GM23248 (cell line): ENCODE measurements at regions not wholly inside any gene's neighbourhood (a gene's known extent, or its start where the extent isn't known, plus 50 kb on each side); places are given as distances from the start of the nearest gene placed in this dataset.

Experiments
- DNase-seq: peaks from one replicate; pipeline ENCODE4 v3.0.0-alpha.2; 2015
- H2AFZ ChIP-seq: fragments of 200-600 bp; sonication (generic); 2 replicates; pipeline ENCODE4 v1.6.1; 2016; ENCODE audit warnings: antibody characterized with exemption
- H3F3A ChIP-seq: fragments of 200-600 bp; sonication (generic); 2 replicates; pipeline ENCODE4 v1.6.1; 2016; ENCODE audit warnings: mild to moderate bottlenecking, antibody characterized with exemption, mixed run types; ENCODE audit not compliant: insufficient read depth
- H3K27ac ChIP-seq: fragments of 200-600 bp; sonication (generic); 2 replicates; pipeline ENCODE4 v1.5.1; 2016; ENCODE audit warnings: mild to moderate bottlenecking
- H3K27me3 ChIP-seq: fragments of 200-600 bp; sonication (generic); replicated peaks from 2 replicates; pipeline ENCODE4 v1.6.1; 2016; ENCODE audit warnings: mild to moderate bottlenecking; ENCODE audit not compliant: insufficient read depth
- H3K36me3 ChIP-seq: fragments of 200-600 bp; sonication (generic); 2 replicates; pipeline ENCODE4 v1.6.1; 2016; ENCODE audit warnings: low read depth, mild to moderate bottlenecking
- H3K4me1 ChIP-seq: fragments of 200-600 bp; sonication (generic); 2 replicates; pipeline ENCODE4 v1.6.1; 2016; ENCODE audit warnings: mild to moderate bottlenecking; ENCODE audit not compliant: insufficient read depth
- H3K4me2 ChIP-seq: fragments of 200-600 bp; sonication (generic); one replicate; pipeline ENCODE4 v1.6.1; 2016; ENCODE audit warnings: mild to moderate bottlenecking; ENCODE audit not compliant: unreplicated experiment
- H3K4me3 ChIP-seq: fragments of 200-600 bp; sonication (generic); 2 replicates; pipeline ENCODE4 v1.5.1; 2016; ENCODE audit warnings: mild to moderate bottlenecking
- H3K79me2 ChIP-seq: fragments of 200-600 bp; sonication (generic); 2 replicates; pipeline ENCODE4 v1.6.1; 2016; ENCODE audit warnings: mild to moderate bottlenecking; ENCODE audit not compliant: insufficient read depth
- H3K9ac ChIP-seq: fragments of 200-600 bp; sonication (generic); 2 replicates; pipeline ENCODE4 v1.6.1; 2016; ENCODE audit warnings: mild to moderate bottlenecking
- H3K9me2 ChIP-seq: fragments of 200-600 bp; sonication (generic); 2 replicates; pipeline ENCODE4 v1.6.1; 2016; ENCODE audit warnings: mixed run types, mild to moderate bottlenecking, moderate library complexity; ENCODE audit not compliant: insufficient read depth
- H3K9me3 ChIP-seq: fragments of 200-600 bp; sonication (generic); one replicate; pipeline ENCODE4 v1.6.1; 2017; ENCODE audit warnings: low read depth
- H4K20me1 ChIP-seq: fragments of 200-600 bp; sonication (generic); 2 replicates; pipeline ENCODE4 v1.6.0; 2016; ENCODE audit not compliant: insufficient read depth
- EZH2 ChIP-seq: fragments of 200-600 bp; sonication (generic); IDR thresholded peaks from 2 replicates; pipeline ENCODE4 v1.6.1; 2018; ENCODE audit warnings: antibody characterized with exemption, mild to moderate bottlenecking; ENCODE audit not compliant: insufficient read depth, poor library complexity, severe bottlenecking
- EZH2phosphoT487 ChIP-seq: fragments of 200-600 bp; sonication (generic); IDR thresholded peaks from 2 replicates; pipeline ENCODE4 v1.6.1; 2018; ENCODE audit warnings: antibody characterized with exemption, moderate library complexity, mild to moderate bottlenecking, low read depth; ENCODE audit not compliant: insufficient read depth
- WGBS, 2 experiments: methylation state at CpG; one replicate each; pipeline ENCODE4 v1.1.6; 2015 to 2017; ENCODE audit warnings: low lambda C conversion rate in 2 of 2, low coverage in 1 of 2; ENCODE audit errors: missing lambda C conversion rate in 2 of 2; 5-methylcytosine and 5-hydroxymethylcytosine counted together
- in situ Hi-C: fragments of 300-500 bp; cut with MboI; formaldehyde crosslinking; loops from 2 replicates; pipeline ENCODE4 v1.15.0; 2020

DNA sequence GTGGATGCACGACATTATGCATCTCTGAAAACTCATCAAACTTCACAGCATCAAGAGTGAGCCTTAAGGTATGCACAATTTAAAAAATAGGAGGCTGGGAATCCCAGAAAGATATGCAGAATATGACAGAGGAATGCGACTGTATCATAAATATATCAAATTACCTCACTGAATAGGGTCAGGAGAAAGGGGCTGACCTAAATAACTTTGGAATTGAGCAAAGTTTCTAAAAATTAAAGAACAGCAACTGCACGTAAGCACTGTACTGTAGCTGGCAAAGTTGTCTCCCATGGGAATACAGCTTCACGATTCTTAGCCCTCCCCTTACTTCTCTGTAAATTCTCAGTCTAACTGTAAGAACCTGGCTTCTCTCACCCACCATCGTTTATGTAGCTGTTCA, 397.4 kb upstream of the ZFP42 start:
- TF ChIP-seq EZH2phosphoT487 = no peak
- TF ChIP-seq EZH2 = no peak
- no peaks in the 10 kb centered on the region for H4K20me1 ChIP-seq
- DNase-seq = no peak
- no peak overlapping the region for H3K4me3 ChIP-seq
- no peak overlapping the region for H3K27ac ChIP-seq
- 76 to 77% methylated on average over 5 of the region's 5 CpGs for WGBS, 2 experiments
- no peaks in the 10 kb centered on the region for H3K9me3 ChIP-seq
- in situ Hi-C loops = loop anchor here (25.0 kb wide), 1 partner anchor 886 kb away; the partner anchor contains the start of gene FAT1
- peaks cover 19% of the 10 kb centered on the region; the same call in 1 of the 2 replicates for H3F3A ChIP-seq
- no peaks in the 10 kb centered on the region for H3K9me2 ChIP-seq
- no peaks in the 10 kb centered on the region for H3K27me3 ChIP-seq
- no peaks in the 10 kb centered on the region for H3K36me3 ChIP-seq
- H3K4me1 ChIP-seq = peaks cover 16% of the 10 kb centered on the region
- no peak overlapping the region for H3K9ac ChIP-seq
- H3K79me2 ChIP-seq = no peaks in the 10 kb centered on the region
- H3K4me2 ChIP-seq = no peak overlapping the region
- no peak overlapping the region for H2AFZ ChIP-seq

DNA sequence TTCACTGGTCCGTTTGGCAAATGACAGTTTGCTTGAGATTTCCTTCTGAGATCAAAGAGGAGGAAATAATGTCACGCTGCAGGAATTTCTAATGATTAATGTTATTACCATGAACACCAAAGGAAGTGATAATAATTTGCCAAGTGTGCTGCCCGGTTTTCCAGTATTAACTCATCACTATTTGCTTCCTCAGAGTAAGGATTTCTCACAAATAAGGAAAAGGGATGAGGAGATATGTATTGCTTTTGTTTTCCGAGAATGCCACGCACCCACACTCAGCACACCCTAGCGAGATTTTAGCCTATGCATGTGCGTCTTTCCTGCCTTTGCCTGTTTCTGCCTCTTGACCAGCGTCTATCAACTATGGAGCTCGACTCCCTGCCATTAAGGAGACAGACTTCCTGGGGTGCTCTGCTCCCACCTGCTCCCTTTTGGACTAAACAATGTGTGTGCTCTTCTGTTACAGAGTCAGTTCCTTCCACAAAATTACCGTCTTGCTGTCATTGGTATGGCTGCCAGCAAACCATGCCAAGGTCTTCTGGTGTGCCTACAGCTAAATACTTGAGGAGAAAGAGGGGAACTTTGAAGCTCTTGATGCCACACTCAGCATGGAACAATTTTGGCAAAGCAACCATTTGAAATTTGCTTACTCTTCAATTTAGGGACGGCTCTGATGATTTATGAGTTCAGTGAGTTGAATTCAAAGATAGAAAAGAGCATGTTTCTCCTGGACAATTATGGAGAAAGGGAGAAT, 393.1 kb upstream of the ZFP42 start:
- H4K20me1 ChIP-seq = no peaks in the 10 kb centered on the region
- H3K4me2 ChIP-seq = peak overlapping the region; percentile 81
- peaks cover 33% of the 10 kb centered on the region for H3K4me1 ChIP-seq
- H3K9me3 ChIP-seq = no peaks in the 10 kb centered on the region
- peak overlapping the region; percentile 50 for H3K9ac ChIP-seq
- TF ChIP-seq EZH2 (no peak), EZH2phosphoT487 (no peak)
- in situ Hi-C loops = no loop called here
- peaks cover 28% of the 10 kb centered on the region; the same call in 1 of the 2 replicates for H3F3A ChIP-seq
- H3K4me3 ChIP-seq = peak overlapping the region; percentile 59
- H3K79me2 ChIP-seq = no peaks in the 10 kb centered on the region
- H3K9me2 ChIP-seq = no peaks in the 10 kb centered on the region
- no peaks in the 10 kb centered on the region for H3K36me3 ChIP-seq
- 9 to 12% methylated on average over 11 of the region's 11 CpGs for whole genome bisulfite sequencing, 2 experiments
- peak overlapping the region; percentile 78 for H2AFZ ChIP-seq
- DNase-seq = peak; percentile 59
- no peaks in the 10 kb centered on the region for H3K27me3 ChIP-seq
- peak overlapping the region; percentile 65 for H3K27ac ChIP-seq

DNA sequence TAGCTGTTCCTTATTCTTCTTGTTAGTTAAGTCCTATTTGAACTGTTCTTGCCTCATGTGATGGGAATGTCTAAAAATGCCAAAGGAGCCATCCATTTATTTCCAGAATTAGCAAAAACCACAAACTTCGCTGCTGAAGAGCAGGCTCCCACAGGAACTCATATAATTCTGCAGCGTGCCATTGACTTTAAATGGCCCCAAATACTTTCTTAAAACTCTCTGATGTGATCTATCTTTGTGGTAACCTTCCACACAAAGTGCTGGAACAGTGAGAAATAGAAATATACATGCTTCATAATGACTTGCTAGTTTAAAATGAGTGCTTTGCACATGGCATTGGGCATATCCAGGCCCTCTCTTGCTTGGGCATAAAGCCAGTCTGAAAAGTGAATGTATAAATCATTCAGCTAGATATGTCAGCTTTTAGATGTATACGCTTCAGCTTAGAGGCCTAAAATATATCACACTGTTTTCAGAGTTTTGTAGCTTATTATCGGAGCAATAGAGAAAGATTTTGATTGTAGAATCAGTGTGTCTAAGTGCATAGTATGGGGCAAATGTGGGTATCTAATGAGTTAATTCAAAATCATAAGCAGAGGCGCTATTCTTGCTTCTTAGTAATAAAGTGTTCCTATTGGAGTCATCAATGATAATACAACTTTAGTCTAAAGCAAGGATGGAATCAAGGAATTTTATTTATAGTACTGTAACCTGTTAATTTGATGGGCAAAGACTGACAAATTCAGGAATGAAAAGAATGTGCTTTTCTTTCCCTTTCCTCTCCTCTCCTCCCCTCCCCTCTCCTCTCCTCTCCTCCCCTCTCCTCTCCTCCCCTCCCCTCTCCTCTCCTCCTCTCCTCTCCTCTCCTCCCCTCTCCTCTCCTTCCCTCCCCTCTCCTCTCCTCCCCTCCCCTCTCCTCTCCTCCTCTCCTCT, 392.2 kb upstream of the ZFP42 start:
- Histone ChIP-seq H3K79me2 (no peaks in the 10 kb centered on the region), H3K9me2 (no peaks in the 10 kb centered on the region), H3K27ac (peak overlapping the region; percentile 65), H3K9ac (no peak overlapping the region), H2AFZ (peak overlapping the region; percentile 78), H3K27me3 (no peaks in the 10 kb centered on the region), H3F3A (peaks cover 35% of the 10 kb centered on the region; the same call in 1 of the 2 replicates), H4K20me1 (no peaks in the 10 kb centered on the region), H3K36me3 (no peaks in the 10 kb centered on the region), H3K4me2 (peak overlapping the region; percentile 81), H3K9me3 (no peaks in the 10 kb centered on the region), H3K4me3 (peak overlapping the region; percentile 59), H3K4me1 (peaks cover 42% of the 10 kb centered on the region)
- WGBS, 2 experiments = 18 to 21% methylated on average over 5 of the region's 5 CpGs
- peak; percentile 75 for DNase-seq
- TF ChIP-seq EZH2phosphoT487 (no peak), EZH2 (no peak)
- in situ Hi-C loops = no loop called here

DNA sequence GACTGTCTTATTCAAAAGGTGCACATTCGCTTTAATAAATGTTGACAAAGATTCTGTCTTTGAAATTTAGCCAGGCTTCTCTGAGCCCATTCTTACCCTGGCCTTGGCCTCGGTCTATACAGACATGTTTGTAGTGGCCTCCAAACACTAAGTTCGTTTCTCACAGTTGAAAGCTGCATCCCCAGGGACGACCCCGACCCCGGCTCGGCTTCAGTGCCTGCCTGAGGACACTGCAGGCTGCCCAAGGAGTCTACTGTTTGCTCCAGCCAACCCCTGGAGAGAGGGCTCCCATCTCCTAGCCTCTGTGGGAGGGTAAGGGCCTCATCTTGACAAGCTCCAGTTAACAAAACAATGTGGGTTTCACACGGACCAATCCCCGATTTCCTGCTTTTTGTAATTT, 390.6 kb upstream of the ZFP42 start:
- Histone ChIP-seq H3K4me2 (no peak overlapping the region), H3K4me3 (no peak overlapping the region), H3K9ac (no peak overlapping the region), H3K9me2 (no peaks in the 10 kb centered on the region), H3K4me1 (peaks cover 42% of the 10 kb centered on the region), H4K20me1 (no peaks in the 10 kb centered on the region), H3K9me3 (no peaks in the 10 kb centered on the region), H3K36me3 (no peaks in the 10 kb centered on the region), H3K79me2 (no peaks in the 10 kb centered on the region), H2AFZ (no peak overlapping the region), H3K27ac (no peak overlapping the region), H3K27me3 (no peaks in the 10 kb centered on the region), H3F3A (peaks cover 35% of the 10 kb centered on the region; the same call in 1 of the 2 replicates)
- WGBS, 2 experiments = 81 to 83% methylated on average over 9 of the region's 9 CpGs
- in situ Hi-C loops = no loop called here
- no peak for DNase-seq
- no peak for TF ChIP-seq EZH2phosphoT487
- no peak for TF ChIP-seq EZH2
